ENCODE measurements at regions not wholly inside any gene's neighbourhood (a gene's known extent, or its start where the extent isn't known, plus 50 kb on each side); places are given as distances from the start of the nearest gene placed in this dataset.

- TF ChIP-seq EZH2phosphoT487 (IDR thresholded peaks at IDR 0.05; ENCODE audit: borderline replicate concordance, low read depth) (no peak), FOXJ3 (CRISPR knock-in tag; IDR thresholded peaks at IDR 0.05) (no peak), MAX (IDR thresholded peaks at IDR 0.05; ENCODE audit: low read depth) (no peak), CTCF (IDR thresholded peaks at IDR 0.05) (no peak), RXRA (IDR thresholded peaks at IDR 0.05; ENCODE audit: borderline replicate concordance, low read depth) (no peak), NFIC (IDR thresholded peaks at IDR 0.05; ENCODE audit: borderline replicate concordance) (no peak), RFX5 (IDR thresholded peaks at IDR 0.05; ENCODE audit: low read length) (no peak), FOXM1 (IDR thresholded peaks at IDR 0.05; ENCODE audit: low read depth) (no peak)
Observed at GRCh38 chr17:12358477-12358876, 307.2 kb upstream of the MYOCD start.

Measured in SK-N-SH (cell line).